ENCODE measurements at regions not wholly inside any gene's neighbourhood (a gene's known extent, or its start where the extent isn't known, plus 50 kb on each side); places are given as distances from the start of the nearest gene placed in this dataset.

GRCh38 chr22:48376428-48376827 is 1451.2 kb downstream of the BRD1 start:
- DNase-seq, result no peak

GRCh38 chr22:48373626-48374173 is 1454.0 kb downstream of the BRD1 start:
- DNase-seq, result no peak

DNA sequence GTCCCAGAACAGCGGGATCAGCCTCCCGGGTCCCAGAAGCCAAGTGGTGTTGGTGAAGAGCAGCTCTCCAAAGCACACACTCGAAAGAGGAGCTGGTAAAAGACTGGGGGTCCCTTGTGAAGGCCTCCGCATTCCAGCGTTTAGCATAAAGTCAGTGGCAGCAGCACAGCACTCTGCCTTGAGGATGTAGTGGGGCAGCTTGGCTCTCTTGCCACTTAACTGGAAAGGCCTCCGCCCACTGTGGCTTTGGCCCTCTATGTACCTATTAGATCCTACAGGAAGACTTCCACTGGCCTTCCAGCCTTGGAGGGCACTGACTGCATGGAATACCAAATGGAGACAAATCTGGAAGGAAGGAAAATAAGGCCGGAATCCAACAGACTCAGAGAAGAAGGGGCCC is 1455.3 kb downstream of the BRD1 start:
- DNase-seq, result no peak

DNA sequence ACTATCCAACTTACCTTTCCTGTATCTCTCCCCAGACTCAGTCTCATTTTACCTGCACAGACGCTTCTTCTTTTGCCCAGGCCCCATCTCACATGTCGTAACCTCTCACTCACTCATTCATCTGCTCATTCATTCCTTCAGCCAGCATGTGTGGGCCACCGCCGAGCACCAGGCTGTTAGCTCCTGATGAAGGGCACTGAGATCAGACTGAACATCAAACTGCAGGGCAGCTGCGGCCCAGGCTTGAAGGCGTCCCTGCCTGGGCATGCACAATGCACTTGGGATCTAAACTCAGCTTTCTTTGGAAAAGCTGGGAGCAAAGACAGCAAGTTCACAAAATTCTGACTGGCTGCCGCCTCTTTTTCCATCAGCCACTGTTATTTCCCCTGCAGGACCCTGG is 1456.3 kb downstream of the BRD1 start:
- DNase-seq, result no peak

DNA sequence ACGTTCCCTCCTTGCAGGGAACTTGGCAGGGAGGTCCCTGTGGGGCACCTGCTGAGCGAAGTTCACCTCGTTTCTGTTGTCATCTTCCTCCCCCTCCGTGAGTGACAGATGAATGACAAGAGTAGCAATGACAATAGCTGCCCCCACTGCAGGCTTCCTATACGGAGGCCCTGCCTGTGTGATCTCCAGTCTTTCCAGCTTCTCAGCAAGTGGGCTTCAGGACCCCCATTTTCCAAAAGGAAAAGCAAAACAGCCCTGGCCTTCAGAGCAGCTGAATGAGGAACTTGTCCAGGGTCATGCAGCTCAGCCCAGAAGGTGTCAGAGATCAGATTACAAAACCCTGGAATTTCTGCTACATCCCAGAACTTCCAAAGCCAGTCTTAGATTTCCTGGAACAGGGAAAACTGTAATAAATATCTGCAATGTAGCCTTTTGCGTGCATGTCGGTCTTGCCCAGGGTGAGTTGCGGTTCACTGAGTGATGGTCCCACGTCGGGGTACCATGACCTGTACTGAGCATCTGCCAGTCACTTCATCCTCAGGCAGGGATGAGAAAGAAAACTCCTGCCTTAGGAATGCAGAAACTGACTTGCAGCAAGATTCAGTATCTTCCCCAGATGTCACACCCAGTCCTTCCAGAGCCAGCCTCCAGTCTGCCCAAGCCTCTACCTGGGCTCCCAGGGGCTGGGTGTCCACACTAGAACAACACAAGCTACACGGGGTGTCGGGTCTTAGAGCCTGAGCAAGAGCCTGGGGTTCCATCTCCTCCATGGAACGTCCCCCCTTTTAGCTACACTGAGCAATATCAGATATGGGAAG is 1457.0 kb downstream of the BRD1 start:
- no peak for DNase-seq

GRCh38 chr22:48369789-48370507 is 1457.7 kb downstream of the BRD1 start:
- DNase-seq, result no peak

- no peak for DNase-seq
Measured at GRCh38 chr22:48368975-48369525, 1458.6 kb downstream of the BRD1 start.

DNA sequence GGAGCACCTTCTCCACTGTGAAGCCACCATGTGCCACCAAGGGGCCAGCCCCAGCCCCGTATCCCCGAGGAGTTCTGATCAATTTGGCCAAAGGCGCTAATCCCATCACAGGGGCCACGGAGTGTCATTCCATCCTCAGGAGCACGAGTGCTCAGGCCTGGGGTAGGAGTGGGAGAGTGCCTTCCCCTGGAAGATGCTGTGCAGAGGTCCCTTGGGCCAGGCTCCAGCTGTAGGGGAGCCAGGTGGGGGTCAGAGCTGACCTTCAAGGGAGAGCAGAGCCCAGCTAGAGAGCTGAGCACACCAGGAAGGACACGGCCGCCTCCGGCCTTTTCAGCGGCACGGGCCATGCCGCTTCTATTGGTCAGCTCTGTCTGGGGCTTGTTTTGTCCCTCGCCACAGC is 1459.9 kb downstream of the BRD1 start:
- no peak for DNase-seq

DNA sequence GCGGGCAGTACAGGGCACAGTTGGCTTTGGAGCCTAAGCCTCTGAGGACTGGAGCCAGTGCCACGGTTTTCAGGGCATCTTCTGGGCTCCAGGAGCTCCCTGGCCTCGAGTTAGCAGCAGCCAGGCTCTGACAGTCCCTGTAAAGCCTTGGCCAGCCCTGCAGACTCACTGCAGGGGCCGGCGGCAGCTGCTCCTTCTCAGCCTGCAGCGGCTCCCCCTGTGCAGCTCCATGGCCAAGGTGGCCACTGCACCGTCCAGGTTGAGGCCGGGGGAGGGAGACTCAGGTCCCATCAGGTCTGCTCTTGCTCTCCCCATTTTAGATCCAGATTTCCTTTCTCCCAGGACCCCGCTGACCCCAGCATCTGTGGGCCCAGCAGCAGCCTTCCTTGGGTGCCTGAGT is 1461.1 kb downstream of the BRD1 start:
- DNase-seq, result no peak

GRCh38 chr22:48366056-48366455 is 1461.6 kb downstream of the BRD1 start:
- no peak for DNase-seq

DNA sequence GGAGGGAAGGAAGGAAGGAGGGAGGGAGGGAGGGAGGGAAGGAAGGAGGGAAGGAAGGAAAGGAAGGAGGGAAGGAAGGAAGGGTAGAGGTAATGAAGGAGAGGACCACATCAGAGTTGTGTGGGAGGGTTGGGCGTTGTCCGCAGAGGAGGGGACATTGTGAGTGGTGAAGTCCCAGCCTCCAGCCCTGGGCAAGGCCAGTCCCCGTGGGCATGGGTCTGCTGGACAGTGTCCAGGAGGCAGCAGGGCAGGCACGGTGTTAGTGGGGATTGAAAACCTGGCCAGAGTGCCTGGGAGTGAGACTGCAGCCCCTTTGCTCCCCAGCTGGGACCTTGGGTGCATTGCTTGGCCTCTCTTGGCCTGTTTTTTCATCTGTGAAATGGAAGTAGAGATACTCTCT is 1462.3 kb downstream of the BRD1 start:
- no peak for DNase-seq

DNA sequence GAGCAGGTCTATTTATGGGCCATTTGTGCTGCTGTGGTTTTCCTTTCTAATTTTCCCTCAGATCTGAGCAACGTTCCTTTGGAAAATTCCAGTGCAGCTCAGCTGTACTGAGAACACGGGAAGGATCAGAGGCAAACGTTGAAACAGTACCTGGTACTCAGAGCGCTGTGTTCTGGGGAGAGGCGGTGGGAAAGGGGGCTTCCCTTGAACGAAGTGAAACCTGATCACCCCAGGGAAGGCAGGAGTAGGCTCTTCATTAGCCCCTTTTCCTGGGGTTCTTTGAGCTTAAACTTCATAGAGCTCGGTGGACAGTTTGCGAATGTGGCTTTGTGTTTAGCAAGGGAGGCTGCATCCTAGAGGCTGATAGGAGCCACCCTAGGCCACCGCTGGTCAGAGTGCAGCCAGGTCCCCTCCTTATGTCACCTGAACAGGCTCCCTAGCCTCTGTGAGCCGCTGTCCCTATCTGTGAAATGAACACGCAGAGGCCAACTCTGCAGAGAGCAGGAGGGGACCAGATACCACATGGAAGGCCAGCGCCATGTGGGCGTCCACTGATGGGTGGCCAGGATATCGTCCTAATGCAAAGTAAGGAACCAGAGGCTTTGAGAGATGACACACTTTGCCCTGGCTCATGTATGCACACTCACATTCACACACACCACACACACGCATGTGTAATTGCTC is 1464.8 kb downstream of the BRD1 start:
- DNase-seq, result no peak

GRCh38 chr22:48361099-48361639 is 1466.5 kb downstream of the BRD1 start:
- no peak for DNase-seq

DNA sequence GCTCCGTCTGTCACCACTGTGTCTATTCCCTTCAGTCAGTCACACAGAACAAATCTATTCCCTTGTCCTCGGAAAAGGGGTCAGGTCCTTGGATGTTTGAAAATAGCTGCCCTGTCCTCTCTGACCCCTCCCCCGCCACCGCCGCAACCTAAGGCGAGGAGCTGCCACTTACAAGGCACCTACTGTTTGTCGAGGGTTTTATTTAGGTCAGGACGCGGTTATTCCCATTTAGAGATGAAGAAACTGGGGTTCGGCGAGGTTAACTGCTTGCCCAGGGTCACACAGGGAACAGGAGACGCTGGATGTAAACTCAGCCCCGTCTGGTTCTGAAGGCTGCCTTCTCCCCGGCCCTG is 1468.1 kb downstream of the BRD1 start:
- no peak for DNase-seq

GRCh38 chr22:48358886-48359612 is 1468.6 kb downstream of the BRD1 start:
- no peak for DNase-seq

DNA sequence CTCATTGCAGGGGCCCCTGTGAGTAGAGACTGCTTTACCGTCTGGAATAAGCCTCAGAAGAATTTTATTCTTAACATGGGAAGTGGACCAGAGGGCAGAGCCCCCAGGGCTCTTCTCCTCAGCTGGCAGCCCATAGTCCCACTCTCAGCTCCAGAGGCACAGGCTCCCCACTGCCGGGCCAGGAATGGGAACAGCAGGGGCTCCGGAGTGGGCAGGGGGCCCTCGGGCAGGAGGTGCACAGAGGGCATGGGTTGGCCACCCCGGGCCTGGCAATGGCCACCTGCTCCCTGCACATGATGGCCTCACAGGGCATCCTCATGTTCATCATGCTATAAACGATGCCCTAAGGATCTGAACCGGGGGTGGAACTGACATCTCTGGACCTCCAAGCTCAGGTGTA is 1469.7 kb downstream of the BRD1 start:
- DNase-seq, result no peak

GRCh38 chr22:48357196-48357595 is 1470.5 kb downstream of the BRD1 start:
- no peak for DNase-seq

DNA sequence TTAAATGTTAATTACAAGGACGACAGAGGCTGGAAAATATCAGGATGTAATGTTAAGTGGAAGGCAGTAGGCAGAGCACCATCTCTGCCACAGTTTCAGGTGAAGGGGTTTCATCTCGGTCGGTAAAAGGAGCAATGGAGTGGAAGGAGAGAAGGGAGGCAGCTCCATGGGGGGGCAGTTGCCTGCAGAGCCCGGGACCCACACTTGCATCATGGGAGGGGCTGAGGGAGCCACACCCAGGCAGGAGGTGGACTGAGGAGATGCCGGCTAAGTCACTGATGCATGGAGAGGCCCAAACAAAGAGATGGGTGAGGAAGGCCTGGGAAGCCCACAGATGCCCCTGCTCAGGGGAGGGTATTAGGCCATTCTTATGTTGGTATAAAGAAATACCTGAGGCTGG is 1470.9 kb downstream of the BRD1 start:
- no peak for DNase-seq

- no peak for DNase-seq
Measured at GRCh38 chr22:48354096-48354495, 1473.6 kb downstream of the BRD1 start.

GRCh38 chr22:48353116-48353947 is 1474.3 kb downstream of the BRD1 start:
- no peak for DNase-seq
